GM21619 (cell line): ENCODE measurements at regions not wholly inside any gene's neighbourhood (a gene's known extent, or its start where the extent isn't known, plus 50 kb on each side); places are given as distances from the start of the nearest gene placed in this dataset.
A peak's percentile ranks its signal among the peaks of the same experiment; 100 is the strongest.
"Not testable (repeated sequence)": the region's sequence is repeated elsewhere in the genome, so short reads cannot be mapped to it uniquely, and the experiment has no call there.

Experiments used
- ATAC-seq: cut with Tn5 transposase; IDR thresholded peaks from one replicate; pipeline ENCODE4 v1.9.1; 2021; ENCODE audit not compliant: unreplicated experiment

- ATAC-seq, result no peak
Observed at GRCh38 chr6:155647354-155647753, 191.7 kb upstream of the NOX3 start.

DNA sequence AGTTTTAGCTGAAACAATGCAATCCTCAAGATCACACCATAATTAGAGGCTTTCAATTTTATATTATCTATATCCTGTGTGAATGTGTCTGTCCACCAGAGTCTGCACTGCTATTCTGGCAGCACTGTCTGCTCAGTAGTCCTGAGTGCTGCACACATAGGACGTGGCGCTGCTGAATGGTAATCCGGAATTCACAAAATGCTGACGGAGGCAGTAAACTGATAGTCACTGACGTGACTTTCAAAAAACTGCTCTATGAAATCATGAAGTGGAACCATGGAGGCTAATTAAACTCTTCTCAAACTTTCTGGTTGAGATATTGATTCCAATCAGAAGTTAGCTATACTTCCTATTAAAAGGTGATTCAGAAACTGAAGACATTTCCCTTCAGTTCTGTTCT is 190.8 kb upstream of the NOX3 start:
- ATAC-seq, result no peak

- ATAC-seq, result no peak
Observed at GRCh38 chr6:155645325-155645724, 189.7 kb upstream of the NOX3 start.

DNA sequence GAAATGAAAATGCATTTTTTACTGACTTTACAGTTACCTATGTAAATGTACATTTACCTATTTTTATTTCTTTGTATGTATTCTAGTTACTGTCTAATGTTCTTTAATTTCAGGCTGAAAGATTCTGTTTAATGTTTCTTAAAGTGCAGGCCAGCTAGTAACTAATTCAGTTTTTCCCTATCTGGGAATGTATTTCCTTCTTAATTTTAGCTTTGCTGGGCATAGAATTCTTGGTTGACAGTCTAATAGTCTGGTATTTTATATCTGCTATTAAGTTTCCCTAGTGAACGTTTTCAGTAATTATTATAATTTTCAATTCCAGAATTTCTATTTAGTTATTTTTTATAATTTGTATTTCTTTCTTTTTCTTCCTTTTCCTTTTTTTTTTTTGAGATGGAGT is 186.0 kb upstream of the NOX3 start:
- ATAC-seq, result no peak

DNA sequence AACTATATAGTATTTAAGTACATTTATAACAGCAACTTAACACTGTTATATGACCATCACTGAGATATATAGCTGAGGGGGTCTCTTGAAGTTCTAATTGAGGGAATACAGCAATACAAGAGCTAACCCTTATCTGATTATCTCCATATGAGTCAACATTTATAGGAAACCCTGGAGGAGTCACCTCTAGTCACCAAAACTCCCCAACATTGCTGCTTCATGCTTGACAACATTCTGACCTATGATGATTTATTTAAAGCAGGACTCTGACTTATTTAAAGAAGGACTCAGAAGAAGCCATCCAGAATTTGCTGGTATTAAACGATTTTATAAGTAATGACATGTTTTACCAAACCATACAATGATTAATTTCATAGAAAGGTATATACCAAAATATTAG is 182.6 kb upstream of the NOX3 start:
- no peak for ATAC-seq

GRCh38 chr6:155635416-155635815 is 179.8 kb upstream of the NOX3 start:
- ATAC-seq, result no peak

- no peak for ATAC-seq
Observed at GRCh38 chr6:155630085-155630484, 174.4 kb upstream of the NOX3 start.

DNA sequence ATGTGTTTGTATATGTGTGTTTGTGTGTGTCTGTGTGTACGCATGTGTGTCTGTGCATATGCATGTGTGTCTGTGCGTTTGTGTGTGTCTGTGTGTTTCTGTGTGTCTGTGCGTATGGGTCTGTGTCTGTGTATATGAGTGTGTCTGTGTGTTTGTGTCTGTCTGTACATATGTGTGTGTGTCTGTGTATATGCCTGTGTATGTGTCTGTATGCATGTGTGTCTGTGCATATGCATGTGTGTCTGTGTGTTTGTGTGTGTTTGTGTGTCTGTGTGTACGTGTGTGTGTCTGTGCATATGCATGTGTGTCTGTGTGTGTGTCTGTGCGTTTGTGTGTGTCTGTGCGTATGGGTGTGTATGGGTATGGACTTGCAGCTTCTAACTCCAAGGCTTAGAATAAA is 174.0 kb upstream of the NOX3 start:
- ATAC-seq, result no peak

DNA sequence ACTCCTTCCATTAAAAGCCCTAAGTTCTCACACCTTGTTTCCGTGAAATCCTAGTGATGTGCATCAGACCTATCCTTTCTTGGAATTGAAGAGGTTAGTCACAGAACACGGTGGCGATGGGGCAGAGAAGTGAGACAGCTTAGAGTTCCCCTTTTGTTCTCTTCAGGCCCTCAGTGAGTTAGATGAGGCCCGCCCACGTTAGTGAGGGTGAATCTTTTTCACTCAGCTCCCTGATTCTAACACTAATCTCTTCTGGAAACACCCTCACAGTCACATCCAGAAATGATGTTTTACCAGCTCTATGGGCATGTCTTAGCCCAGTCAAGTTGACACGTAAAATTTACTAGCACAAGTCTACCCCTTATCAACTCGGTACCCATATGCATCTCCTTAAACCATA is 172.7 kb upstream of the NOX3 start:
- ATAC-seq, result peak; percentile 89

- ATAC-seq, result not testable (repeated sequence)
Observed at GRCh38 chr6:155627722-155628212, 172.1 kb upstream of the NOX3 start.

GRCh38 chr6:155623450-155624178 is 168.0 kb upstream of the NOX3 start:
- ATAC-seq, result no peak

GRCh38 chr6:155614606-155615005 is 159.0 kb upstream of the NOX3 start:
- no peak for ATAC-seq

GRCh38 chr6:155611742-155612141 is 156.1 kb upstream of the NOX3 start:
- ATAC-seq, result no peak

GRCh38 chr6:155604991-155605390 is 149.4 kb upstream of the NOX3 start:
- no peak for ATAC-seq

DNA sequence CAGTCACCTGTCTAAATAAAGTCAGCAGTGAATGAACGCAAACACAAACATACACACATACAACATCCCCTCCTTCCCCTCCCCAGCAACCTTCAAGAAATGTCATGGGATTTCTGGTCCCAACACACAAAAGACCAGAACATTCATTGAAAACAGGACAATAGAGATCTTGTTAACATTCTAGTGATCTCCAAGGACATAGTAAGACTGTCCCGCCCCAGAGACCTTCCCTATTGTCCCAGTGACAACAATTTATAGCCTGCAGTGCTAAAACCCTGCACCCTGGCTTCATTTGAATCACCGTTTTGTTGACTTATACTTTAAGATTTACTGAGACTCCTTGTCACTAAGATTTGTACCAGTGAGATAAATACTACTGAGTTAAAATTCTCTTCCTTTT is 143.9 kb upstream of the NOX3 start:
- ATAC-seq, result no peak

DNA sequence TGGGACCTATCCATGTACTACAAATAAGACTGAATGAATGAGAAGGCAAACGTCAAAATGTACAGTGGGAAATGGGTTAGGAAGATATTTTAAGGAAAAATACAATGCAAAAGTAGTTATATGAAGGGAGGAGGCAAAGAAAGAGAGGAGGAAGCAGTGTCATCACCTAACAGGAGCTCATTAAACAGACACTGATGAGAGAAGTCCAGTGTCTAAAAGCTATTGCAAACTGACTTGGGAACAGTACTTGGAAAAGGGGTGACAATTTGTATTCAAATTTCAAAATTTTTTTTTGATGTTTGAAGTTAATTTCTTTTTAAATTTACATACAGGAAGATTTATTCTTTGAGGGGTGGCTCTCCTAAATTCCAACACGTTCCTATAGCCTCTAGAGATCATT is 143.5 kb upstream of the NOX3 start:
- ATAC-seq, result no peak

DNA sequence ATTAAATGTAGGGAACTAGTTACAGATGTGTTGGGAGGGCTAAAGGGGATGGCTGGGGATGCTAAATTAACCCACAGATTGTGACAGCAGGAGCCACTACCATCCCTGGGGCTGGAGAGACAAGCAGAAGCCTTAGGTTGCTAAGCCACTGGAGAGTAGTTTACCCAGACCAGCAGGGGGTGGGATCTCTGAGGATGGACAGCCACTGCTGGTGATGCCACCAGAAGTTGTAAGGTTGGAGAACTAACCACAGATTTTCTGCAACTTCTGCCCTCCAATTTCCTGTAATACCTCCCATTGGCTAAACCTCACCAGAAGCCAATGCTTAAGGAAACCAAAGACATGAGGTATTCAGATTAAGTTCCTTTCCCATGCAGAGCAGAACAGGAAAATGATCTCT is 139.6 kb upstream of the NOX3 start:
- no peak for ATAC-seq

DNA sequence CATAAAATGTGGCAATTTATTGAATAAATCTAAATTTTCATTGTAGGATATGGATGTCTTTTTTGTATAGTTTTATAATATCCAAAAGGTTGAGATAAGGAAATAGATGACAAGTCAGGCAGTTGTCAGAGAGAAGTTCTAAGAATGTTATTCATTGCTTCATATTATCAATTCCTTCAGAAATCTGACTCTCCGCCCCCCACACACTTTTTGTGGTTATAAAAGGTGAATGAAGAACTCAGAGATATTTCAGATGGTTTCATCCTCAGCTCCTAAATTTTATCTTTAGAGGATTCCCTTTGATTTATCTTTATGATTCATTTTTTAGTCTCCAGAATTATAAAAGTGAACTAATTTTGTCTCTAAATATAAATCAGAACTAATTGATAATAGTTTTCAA is 136.1 kb upstream of the NOX3 start:
- no peak for ATAC-seq

GRCh38 chr6:155589190-155589589 is 133.6 kb upstream of the NOX3 start:
- ATAC-seq, result no peak

DNA sequence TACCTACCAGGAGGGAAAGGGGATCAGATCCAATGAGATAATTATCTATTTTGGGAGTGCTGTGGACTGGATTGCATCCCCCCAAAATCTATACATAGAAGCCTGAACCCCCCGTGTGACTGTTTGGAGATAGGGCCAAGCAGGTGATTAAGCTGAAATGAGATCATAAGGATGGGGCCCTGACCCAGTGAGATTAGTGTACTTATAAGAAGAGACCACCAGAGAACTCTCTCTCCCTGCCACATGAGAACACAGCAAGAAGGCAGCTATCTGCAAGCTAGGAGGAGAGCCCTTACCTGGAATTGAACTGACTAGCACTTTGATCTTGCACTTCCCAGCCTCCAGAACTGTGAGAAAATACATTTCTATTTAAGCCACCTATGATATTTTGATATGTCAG is 132.2 kb upstream of the NOX3 start:
- no peak for ATAC-seq

- no peak for ATAC-seq
Observed at GRCh38 chr6:155586090-155586489, 130.5 kb upstream of the NOX3 start.

- peak; percentile 48 for ATAC-seq
Observed at GRCh38 chr6:155584006-155584405, 128.4 kb upstream of the NOX3 start.
